Liver (tissue), 3 donors: ENCODE measurements at regions not wholly inside any gene's neighbourhood (a gene's known extent, or its start where the extent isn't known, plus 50 kb on each side); places are given as distances from the start of the nearest gene placed in this dataset.

Experiments used
- CTCF ChIP-seq: fragments of 150-350 bp; IDR thresholded peaks from 2 replicates; pipeline ENCODE4 v1.5.1; 2017; ENCODE audit warnings: improper control_type of control experiment, low read depth, low read length; ENCODE audit not compliant: missing input control
- FOXA2 ChIP-seq: IDR thresholded peaks from 2 replicates; pipeline ENCODE4 v1.6.1; 2016; ENCODE audit warnings: antibody characterized with exemption
- GABPA ChIP-seq, 2 donors: IDR thresholded peaks in 1 of 2; conservative IDR thresholded peaks in 1 of 2; 2 replicates each; pipeline ENCODE4 v1.6.1; 2016; ENCODE audit warnings: antibody characterized with exemption in 2 of 2, mild to moderate bottlenecking in 1 of 2, moderate library complexity in 1 of 2
- JUND ChIP-seq, 2 donors: IDR thresholded peaks; 2 replicates each; pipeline ENCODE4 v1.6.1; 2016; ENCODE audit warnings: antibody characterized with exemption in 2 of 2
- NR2F2 ChIP-seq: IDR thresholded peaks from 2 replicates; pipeline ENCODE4 v1.6.1; 2016; ENCODE audit warnings: antibody characterized with exemption
- REST ChIP-seq: IDR thresholded peaks from 2 replicates; pipeline ENCODE4 v1.6.1; 2016; ENCODE audit warnings: antibody characterized with exemption, mild to moderate bottlenecking
- SP1 ChIP-seq: IDR thresholded peaks from 2 replicates; pipeline ENCODE4 v1.6.1; 2018; ENCODE audit warnings: antibody characterized with exemption, mild to moderate bottlenecking
- TAF1 ChIP-seq: conservative IDR thresholded peaks from 2 replicates; pipeline ENCODE4 v1.6.1; 2016; ENCODE audit warnings: antibody characterized with exemption, mild to moderate bottlenecking
- YY1 ChIP-seq: IDR thresholded peaks from 2 replicates; pipeline ENCODE4 v1.6.1; 2016; ENCODE audit warnings: antibody characterized with exemption, mild to moderate bottlenecking
- TF ChIP-seq, protein P1 (sequence below): IDR thresholded peaks from 2 replicates; pipeline ENCODE4 v1.6.1; 2016; ENCODE audit warnings: antibody characterized with exemption
- donor health status: healthy.
- donor health status: healthy.

GRCh38 chr3:43995547-43996378 is 245.9 kb upstream of the TOPAZ1 start:
- no peak for TF ChIP-seq CTCF
- TF ChIP-seq, protein P1, sequence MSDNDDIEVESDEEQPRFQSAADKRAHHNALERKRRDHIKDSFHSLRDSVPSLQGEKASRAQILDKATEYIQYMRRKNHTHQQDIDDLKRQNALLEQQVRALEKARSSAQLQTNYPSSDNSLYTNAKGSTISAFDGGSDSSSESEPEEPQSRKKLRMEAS, result no peak
- no peak for TF ChIP-seq REST
- no peak for TF ChIP-seq GABPA (IDR thresholded peaks at IDR 0.05 in 1 of 2, conservative IDR thresholded peaks at IDR 0.05 in 1 of 2)
- TF ChIP-seq SP1, result no peak
- no peak for TF ChIP-seq TAF1
- no peak for TF ChIP-seq NR2F2
- no peak for TF ChIP-seq JUND (IDR thresholded peaks at IDR 0.05)
- TF ChIP-seq YY1, result no peak
- TF ChIP-seq FOXA2, result no peak
